IMR-90 (cell line): ENCODE measurements at regions not wholly inside any gene's neighbourhood (a gene's known extent, or its start where the extent isn't known, plus 50 kb on each side); places are given as distances from the start of the nearest gene placed in this dataset.

Experiments used
- ATAC-seq: fragments of 200-7000 bp; cut with Tn5 transposase; 2 replicates; pipeline ENCODE4 v1.9.1; 2020; ENCODE audit warnings: low read depth, mild to moderate bottlenecking, moderate library complexity
- BruUV-seq: library from RNA; stranded (reverse); fragments of 400-500 nt; replicated peaks from 2 replicates; lab custom pipeline; 2021; lab: Mats Ljungman, UMichigan
- CTCF ChIA-PET: fragments of 300-600 bp; formaldehyde crosslinking; extraction: SDS; loops from one replicate; lab custom pipeline; 2021; ENCODE audit warnings: antibody characterized with exemption; lab: Yijun Ruan, JAX
- POLR2A ChIA-PET: fragments of 300-600 bp; sonication (Branson Sonifier 250); formaldehyde crosslinking; loops from one replicate; lab custom pipeline; 2022; ENCODE audit warnings: antibody characterized with exemption; ENCODE audit not compliant: unreplicated experiment; lab: Charles Lee
- DNase-seq: peaks from one replicate; pipeline ENCODE4 v3.0.0; 2013
- H2AFZ ChIP-seq: replicated peaks from 2 replicates; pipeline ENCODE3; 2013; ENCODE audit warnings: low read length, mild to moderate bottlenecking; ENCODE audit not compliant: poor library complexity
- H2AK5ac ChIP-seq: 2 replicates; pipeline ENCODE4 v1.6.1; 2013; ENCODE audit warnings: low read depth, low read length, inconsistent platforms
- H2AK9ac ChIP-seq: replicated peaks from 2 replicates; pipeline ENCODE3; 2013; ENCODE audit warnings: mild to moderate bottlenecking, low read depth, low read length, moderate library complexity; ENCODE audit not compliant: poor library complexity
- H2BK120ac ChIP-seq: 2 replicates; pipeline ENCODE4 v1.6.1; 2013; ENCODE audit warnings: low read depth, low read length, inconsistent platforms
- H2BK15ac ChIP-seq: 3 replicates; pipeline ENCODE4 v1.6.1; 2013; ENCODE audit warnings: low read depth, low read length, inconsistent platforms
- H2BK20ac ChIP-seq: 2 replicates; pipeline ENCODE4 v1.6.1; 2013; ENCODE audit warnings: low read depth, mild to moderate bottlenecking, inconsistent platforms, low read length, moderate library complexity
- H2BK5ac ChIP-seq: 2 replicates; pipeline ENCODE4 v1.6.1; 2013; ENCODE audit warnings: mild to moderate bottlenecking, low read depth, low read length, inconsistent platforms; ENCODE audit not compliant: poor library complexity, severe bottlenecking
- H3K14ac ChIP-seq: replicated peaks from 2 replicates; pipeline ENCODE4 v1.6.1; 2013; ENCODE audit warnings: low read depth, low read length, inconsistent platforms
- H3K18ac ChIP-seq: 2 replicates; pipeline ENCODE4 v1.6.1; 2013; ENCODE audit warnings: low read depth, low read length, control low read depth
- H3K23ac ChIP-seq: 2 replicates; pipeline ENCODE4 v1.6.1; 2013; ENCODE audit warnings: low read depth, low read length, inconsistent platforms
- H3K27ac ChIP-seq: 2 replicates; pipeline ENCODE4 v1.5.1; 2013; ENCODE audit warnings: mild to moderate bottlenecking, control low read depth, low read length; ENCODE audit not compliant: insufficient read depth
- H3K27me3 ChIP-seq: 2 replicates; pipeline ENCODE4 v1.6.1; 2013; ENCODE audit warnings: low read length; ENCODE audit not compliant: control insufficient read depth, insufficient read depth
- H3K36me3 ChIP-seq: 2 replicates; pipeline ENCODE4 v1.6.1; 2013; ENCODE audit warnings: low read length, mixed read lengths; ENCODE audit not compliant: control insufficient read depth, insufficient read depth
- H3K4ac ChIP-seq: 2 replicates; pipeline ENCODE4 v1.6.1; 2013; ENCODE audit warnings: low read depth, low read length, inconsistent platforms
- H3K4me1 ChIP-seq: 2 replicates; pipeline ENCODE4 v1.6.1; 2013; ENCODE audit warnings: low read length, mixed read lengths; ENCODE audit not compliant: control insufficient read depth, insufficient read depth
- H3K4me2 ChIP-seq: 2 replicates; pipeline ENCODE4 v1.6.1; 2013; ENCODE audit warnings: low read depth, mild to moderate bottlenecking, control low read depth, low read length, moderate library complexity
- H3K4me3 ChIP-seq: 2 replicates; pipeline ENCODE4 v1.5.1; 2013; ENCODE audit warnings: low read depth, mild to moderate bottlenecking, control low read depth, low read length, moderate library complexity; ENCODE audit not compliant: insufficient read depth
- H3K56ac ChIP-seq: 2 replicates; pipeline ENCODE4 v1.6.1; 2013; ENCODE audit warnings: low read length, inconsistent platforms; ENCODE audit not compliant: insufficient read depth; ENCODE audit errors: extremely low read depth
- H3K79me1 ChIP-seq, 2 experiments: 2 replicates each; pipeline ENCODE4 v1.6.1; 2013; ENCODE audit warnings: low read length in 2 of 2, inconsistent platforms in 1 of 2, low read depth in 1 of 2
- H3K9ac ChIP-seq: 2 replicates; pipeline ENCODE4 v1.6.1; 2013; ENCODE audit warnings: low read depth, low read length, control low read depth
- H3K9me1 ChIP-seq: 2 replicates; pipeline ENCODE4 v1.6.1; 2013; ENCODE audit warnings: low read length, inconsistent platforms; ENCODE audit not compliant: insufficient read depth
- H3K9me3 ChIP-seq: 2 replicates; pipeline ENCODE4 v1.6.1; 2013; ENCODE audit warnings: low read length; ENCODE audit not compliant: control insufficient read depth, insufficient read depth
- H4K20me1 ChIP-seq: 2 replicates; pipeline ENCODE4 v1.6.1; 2013; ENCODE audit warnings: low read length, inconsistent platforms; ENCODE audit not compliant: insufficient read depth
- H4K5ac ChIP-seq: 2 replicates; pipeline ENCODE4 v1.6.1; 2013; ENCODE audit warnings: mild to moderate bottlenecking, low read depth, low read length, control low read depth
- H4K8ac ChIP-seq, 2 experiments: 2 replicates each; pipeline ENCODE4 v1.6.1; 2013; ENCODE audit warnings: low read depth in 2 of 2, low read length in 2 of 2, control low read depth in 1 of 2, inconsistent platforms in 1 of 2
- H4K91ac ChIP-seq: 2 replicates; pipeline ENCODE4 v1.6.1; 2013; ENCODE audit warnings: low read depth, low read length, inconsistent platforms; ENCODE audit not compliant: insufficient read depth
- BHLHE40 ChIP-seq: fragments of 150-350 bp; IDR thresholded peaks from 2 replicates; pipeline ENCODE4 v1.6.1; 2016; ENCODE audit warnings: mild to moderate bottlenecking, low read depth, low read length
- CEBPB ChIP-seq: IDR thresholded peaks from 2 replicates; pipeline ENCODE4 v1.6.1; 2012; ENCODE audit warnings: low read depth, low read length, improper control_type of control experiment
- CHD1 ChIP-seq: IDR thresholded peaks from 2 replicates; pipeline ENCODE4 v1.6.1; 2012; ENCODE audit warnings: low read depth, low read length, improper control_type of control experiment
- MAFK ChIP-seq: IDR thresholded peaks from 2 replicates; pipeline ENCODE4 v1.6.1; 2012; ENCODE audit warnings: low read depth, low read length, improper control_type of control experiment
- POLR2A ChIP-seq: IDR thresholded peaks from 2 replicates; pipeline ENCODE4 v1.6.1; 2012; ENCODE audit warnings: mild to moderate bottlenecking, low read depth, low read length
- RAD21 ChIP-seq: IDR thresholded peaks from 2 replicates; pipeline ENCODE4 v1.6.1; 2012; ENCODE audit warnings: low read length, improper control_type of control experiment
- RFX5 ChIP-seq: IDR thresholded peaks from 2 replicates; pipeline ENCODE4 v1.8.0; 2012; ENCODE audit warnings: low read depth, mild to moderate bottlenecking, low read length, moderate library complexity
- dilution Hi-C: fragments of 300-500 bp; cut with HindIII; formaldehyde crosslinking; loops from one replicate; pipeline ENCODE4 v1.14.3; 2018; ENCODE audit warnings: low sequenced_read_pairs; ENCODE audit not compliant: unreplicated experiment
- in situ Hi-C: fragments of 300-500 bp; cut with MboI; formaldehyde crosslinking; loops from 3 replicates; pipeline ENCODE4 v1.14.3; 2019; ENCODE audit warnings: low sequenced_read_pairs, inconsistent platforms, mixed read lengths
- intact Hi-C: fragments of 100-400 bp; cut with micrococcal nuclease; formaldehyde crosslinking; loops from 2 replicates; pipeline ENCODE4 v1.10.0; 2022
- TF ChIP-seq, protein P1 (sequence below): fragments of 150-350 bp; IDR thresholded peaks from 2 replicates; pipeline ENCODE4 v1.6.1; 2017; ENCODE audit warnings: mild to moderate bottlenecking, antibody characterized with exemption, low read length, low read depth
- TF ChIP-seq, protein P2 (sequence below): conservative IDR thresholded peaks from 2 replicates; pipeline ENCODE4 v1.5.1; 2012; ENCODE audit warnings: mild to moderate bottlenecking, low read depth, low read length, improper control_type of control experiment

DNA sequence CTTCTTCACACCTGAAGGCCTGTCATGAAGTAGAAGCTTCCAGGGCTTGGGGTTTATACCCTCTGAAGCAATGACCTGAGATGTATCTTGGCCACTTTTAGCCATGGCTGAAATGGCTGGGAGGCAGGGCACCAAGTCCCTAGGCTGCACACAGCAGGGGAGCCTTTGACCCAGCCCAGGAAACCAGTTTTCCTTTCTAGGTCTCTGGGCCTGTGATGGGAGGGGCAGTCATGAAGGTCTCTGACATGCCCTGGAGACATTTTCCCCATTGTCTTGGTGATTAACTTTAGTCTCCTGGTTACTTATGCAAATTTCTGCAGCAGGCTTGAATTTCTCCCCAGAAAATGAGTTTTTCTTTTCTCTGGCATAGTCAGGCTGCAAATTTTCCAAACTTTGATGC lies 511.0 kb upstream of the KLHL4 start:
- no peak overlapping the region for H2AK9ac ChIP-seq
- no peak overlapping the region for H2BK5ac ChIP-seq
- no peak overlapping the region for H2AFZ ChIP-seq
- no peak overlapping the region for H4K91ac ChIP-seq
- H3K9me3 ChIP-seq, result no peaks in the 10 kb centered on the region
- no peaks in the 10 kb centered on the region for H3K27me3 ChIP-seq
- no peak overlapping the region for H3K4me3 ChIP-seq
- H4K8ac ChIP-seq, result no peak overlapping the region
- H4K5ac ChIP-seq, result no peak overlapping the region
- no peak overlapping the region for H2BK15ac ChIP-seq
- H3K23ac ChIP-seq, result no peak overlapping the region
- no peak overlapping the region for H3K27ac ChIP-seq
- no TSS peak for BruUV-seq
- no peak overlapping the region for H2BK20ac ChIP-seq
- ATAC-seq (no peak), DNase-seq (no peak)
- H3K36me3 ChIP-seq, result no peaks in the 10 kb centered on the region
- dilution Hi-C loops (no loop called here), in situ Hi-C loops (no loop called here), intact Hi-C loops (no loop called here)
- no peaks in the 10 kb centered on the region for H4K20me1 ChIP-seq
- no peak overlapping the region for H3K14ac ChIP-seq
- ChIA-PET POLR2A (no interaction called here), CTCF (no interaction called here)
- H3K4me2 ChIP-seq, result no peak overlapping the region
- no peak overlapping the region for H2BK120ac ChIP-seq
- no peak overlapping the region for H3K4ac ChIP-seq
- no peak overlapping the region for H3K9ac ChIP-seq
- no peaks in the 10 kb centered on the region for H3K79me1 ChIP-seq
- TF ChIP-seq, protein P1, sequence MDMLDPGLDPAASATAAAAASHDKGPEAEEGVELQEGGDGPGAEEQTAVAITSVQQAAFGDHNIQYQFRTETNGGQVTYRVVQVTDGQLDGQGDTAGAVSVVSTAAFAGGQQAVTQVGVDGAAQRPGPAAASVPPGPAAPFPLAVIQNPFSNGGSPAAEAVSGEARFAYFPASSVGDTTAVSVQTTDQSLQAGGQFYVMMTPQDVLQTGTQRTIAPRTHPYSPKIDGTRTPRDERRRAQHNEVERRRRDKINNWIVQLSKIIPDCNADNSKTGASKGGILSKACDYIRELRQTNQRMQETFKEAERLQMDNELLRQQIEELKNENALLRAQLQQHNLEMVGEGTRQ, result no peak
- TF ChIP-seq CHD1 (no peak), BHLHE40 (no peak), POLR2A (no peak), RAD21 (no peak), CEBPB (no peak), MAFK (no peak), RFX5 (no peak)
- TF ChIP-seq, protein P2, sequence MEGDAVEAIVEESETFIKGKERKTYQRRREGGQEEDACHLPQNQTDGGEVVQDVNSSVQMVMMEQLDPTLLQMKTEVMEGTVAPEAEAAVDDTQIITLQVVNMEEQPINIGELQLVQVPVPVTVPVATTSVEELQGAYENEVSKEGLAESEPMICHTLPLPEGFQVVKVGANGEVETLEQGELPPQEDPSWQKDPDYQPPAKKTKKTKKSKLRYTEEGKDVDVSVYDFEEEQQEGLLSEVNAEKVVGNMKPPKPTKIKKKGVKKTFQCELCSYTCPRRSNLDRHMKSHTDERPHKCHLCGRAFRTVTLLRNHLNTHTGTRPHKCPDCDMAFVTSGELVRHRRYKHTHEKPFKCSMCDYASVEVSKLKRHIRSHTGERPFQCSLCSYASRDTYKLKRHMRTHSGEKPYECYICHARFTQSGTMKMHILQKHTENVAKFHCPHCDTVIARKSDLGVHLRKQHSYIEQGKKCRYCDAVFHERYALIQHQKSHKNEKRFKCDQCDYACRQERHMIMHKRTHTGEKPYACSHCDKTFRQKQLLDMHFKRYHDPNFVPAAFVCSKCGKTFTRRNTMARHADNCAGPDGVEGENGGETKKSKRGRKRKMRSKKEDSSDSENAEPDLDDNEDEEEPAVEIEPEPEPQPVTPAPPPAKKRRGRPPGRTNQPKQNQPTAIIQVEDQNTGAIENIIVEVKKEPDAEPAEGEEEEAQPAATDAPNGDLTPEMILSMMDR, result no peak
- no peak overlapping the region for H3K18ac ChIP-seq
- H3K4me1 ChIP-seq, result no peaks in the 10 kb centered on the region
- H3K9me1 ChIP-seq, result no peaks in the 10 kb centered on the region
- no peak overlapping the region for H2AK5ac ChIP-seq
- no peak overlapping the region for H3K56ac ChIP-seq
